DMS 273 (cell line): ENCODE measurements at regions not wholly inside any gene's neighbourhood (a gene's known extent, or its start where the extent isn't known, plus 50 kb on each side); places are given as distances from the start of the nearest gene placed in this dataset.

Experiments
- DNase-seq: peaks from one replicate; lab custom pipeline; 2025; ENCODE audit not compliant: unreplicated experiment; lab: John Stamatoyannopoulos, UW

DNA sequence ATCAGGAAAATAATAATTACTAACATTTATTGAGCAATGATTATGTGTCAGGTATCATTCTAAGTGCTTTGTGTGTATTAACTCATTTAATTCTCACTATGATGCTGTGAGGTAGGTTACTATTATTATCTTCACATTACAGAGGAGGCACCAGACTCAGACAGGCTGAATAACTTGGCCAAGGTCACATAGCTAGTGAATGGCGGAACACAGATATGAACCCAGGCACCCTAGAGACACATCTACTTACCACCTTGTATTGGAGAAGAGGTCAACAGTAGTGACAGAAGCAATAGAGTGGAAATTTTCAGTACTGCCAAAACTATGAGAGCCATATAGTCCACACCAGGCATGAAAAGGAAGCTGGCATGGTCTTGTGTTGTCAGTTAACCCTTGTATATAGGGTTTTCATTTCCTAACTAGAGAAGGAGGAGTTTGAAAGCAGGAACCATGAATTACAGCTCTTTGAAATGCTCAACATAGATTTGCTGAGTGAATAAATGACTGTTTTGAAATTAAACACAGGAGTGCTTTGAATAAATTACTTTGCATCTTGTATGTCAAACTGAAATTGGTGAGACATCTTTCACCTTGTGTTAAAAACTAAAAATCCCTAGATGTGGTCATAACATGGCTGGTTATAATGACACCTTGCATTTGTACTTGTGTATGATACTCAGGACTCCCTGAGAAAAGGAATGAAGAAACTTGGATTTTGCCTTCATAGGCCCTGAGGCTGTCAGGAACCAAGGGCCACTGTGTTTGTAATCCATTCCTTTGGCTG lies 71.8 kb downstream of the RTL9 start:
- no peak for DNase-seq

GRCh38 chrX:110432091-110432905 lies 73.7 kb downstream of the RTL9 start:
- peak; percentile 44 for DNase-seq

- no peak for DNase-seq
Measured at GRCh38 chrX:110432906-110433215, 74.2 kb downstream of the RTL9 start.

DNA sequence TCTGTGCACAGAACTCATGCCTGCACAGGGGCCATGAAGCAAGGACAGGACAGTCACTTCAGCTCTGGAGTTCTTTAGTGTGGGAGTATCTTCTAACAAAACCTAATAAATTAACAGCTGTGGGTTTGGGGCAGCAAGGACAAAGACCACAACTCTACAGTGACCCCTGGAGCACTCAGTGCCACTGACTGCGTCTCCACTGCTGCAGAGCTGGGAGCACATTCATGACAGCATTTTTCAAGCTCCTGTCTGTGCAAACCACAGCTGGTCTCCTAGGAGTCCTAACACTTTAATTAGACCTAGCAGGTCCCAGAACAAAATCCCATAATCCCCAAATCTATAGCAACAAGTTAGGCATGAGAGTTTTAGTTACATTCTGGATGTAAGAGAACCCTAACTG lies 76.5 kb downstream of the RTL9 start:
- no peak for DNase-seq

GRCh38 chrX:110436523-110436922 lies 77.9 kb downstream of the RTL9 start:
- DNase-seq, result no peak

DNA sequence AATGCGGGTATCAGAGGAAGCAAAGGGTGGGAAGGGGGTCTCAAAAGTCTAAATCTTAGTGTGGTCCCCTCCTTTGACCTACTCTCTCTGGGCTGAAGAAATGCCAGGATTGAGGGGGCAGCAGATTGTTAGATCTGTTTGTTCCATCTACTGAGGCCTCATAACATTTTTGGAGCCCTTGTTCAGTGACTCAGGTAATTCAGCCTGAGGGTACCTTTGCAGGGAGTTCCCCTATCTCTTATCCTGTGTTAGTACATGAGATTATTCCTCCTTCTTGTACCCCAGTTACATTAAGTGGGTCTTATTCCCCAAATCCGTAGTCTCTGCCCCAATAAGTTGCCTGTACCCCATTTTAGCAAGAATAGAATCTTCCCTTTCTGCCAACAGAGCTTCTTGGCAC lies 79.0 kb downstream of the RTL9 start:
- no peak for DNase-seq

DNA sequence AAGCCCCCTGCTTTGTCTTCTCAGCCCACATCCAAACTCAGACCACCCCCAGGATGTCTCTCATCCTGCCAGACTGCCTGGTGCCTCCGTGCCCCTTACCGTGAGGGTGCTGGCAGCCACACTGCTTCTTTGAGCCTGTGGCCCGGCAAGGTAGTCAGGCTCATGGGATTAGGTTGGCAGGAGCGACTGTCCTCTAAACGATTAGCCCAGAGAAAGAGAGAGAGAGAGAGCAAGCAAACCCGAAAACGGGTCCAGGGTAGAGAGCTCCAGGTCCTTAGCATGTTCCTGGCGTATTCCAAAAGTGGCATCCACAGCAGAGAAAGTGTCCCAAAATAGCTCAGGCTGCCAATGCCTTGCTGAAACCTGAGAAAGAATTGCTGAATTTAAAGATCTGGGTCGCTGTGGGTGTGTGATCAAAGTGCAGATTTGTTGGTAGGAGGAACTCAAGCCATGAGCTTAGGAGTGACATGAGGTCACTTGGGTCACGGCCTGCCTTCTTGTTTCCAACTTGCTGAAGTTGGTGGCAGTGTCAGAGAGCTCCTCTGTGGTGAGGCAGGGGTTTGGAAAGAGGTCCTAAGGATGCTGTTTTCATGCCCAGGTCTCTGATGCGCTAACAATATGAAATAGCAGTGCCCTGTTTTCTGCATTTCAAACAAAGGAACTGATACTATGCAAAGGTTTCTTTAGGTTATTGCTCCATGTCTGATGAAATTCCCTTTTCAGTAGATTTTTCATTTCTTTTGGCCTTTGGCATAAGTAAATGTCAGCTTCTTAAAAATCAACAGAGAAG lies 81.6 kb downstream of the RTL9 start:
- DNase-seq, result no peak

DNA sequence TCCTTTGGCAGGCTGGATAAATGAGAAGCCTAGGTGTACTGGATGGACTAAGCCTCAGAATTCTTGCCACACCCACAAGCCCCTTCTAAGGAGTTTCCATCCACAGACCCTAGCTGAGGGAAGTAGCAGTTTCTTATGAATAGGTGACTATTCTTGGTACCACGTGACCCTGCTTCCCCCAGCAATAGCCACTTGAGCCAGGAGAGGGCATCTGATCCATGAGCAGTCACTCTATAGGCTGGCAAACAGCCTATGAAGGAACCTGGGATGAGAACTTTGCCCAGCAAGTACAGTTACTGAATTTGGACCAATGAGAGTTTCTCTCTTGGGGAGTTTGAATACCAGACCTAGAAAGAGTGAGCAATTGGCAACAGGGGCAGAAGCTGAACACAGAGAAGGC lies 84.0 kb downstream of the RTL9 start:
- peak; percentile 79 for DNase-seq

DNA sequence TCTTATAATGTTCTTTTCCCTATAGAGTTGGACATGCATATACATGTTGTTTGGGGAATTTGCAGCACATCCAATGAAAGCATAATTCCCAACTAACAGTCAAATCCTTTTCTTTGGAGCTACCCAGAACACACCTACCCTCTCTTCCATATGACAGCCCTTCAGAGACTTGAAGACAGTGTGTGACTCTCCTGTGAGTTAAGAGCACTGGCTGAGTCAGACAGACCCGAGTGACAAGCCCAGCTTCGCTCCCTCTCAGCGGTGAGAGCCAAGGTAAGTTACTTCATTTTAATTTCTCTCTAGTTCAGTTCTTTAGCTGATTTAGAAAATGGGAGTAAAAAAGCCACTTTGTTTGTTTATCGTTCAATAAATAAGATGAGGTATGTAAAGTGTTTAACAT lies 86.3 kb downstream of the RTL9 start:
- no peak for DNase-seq

DNA sequence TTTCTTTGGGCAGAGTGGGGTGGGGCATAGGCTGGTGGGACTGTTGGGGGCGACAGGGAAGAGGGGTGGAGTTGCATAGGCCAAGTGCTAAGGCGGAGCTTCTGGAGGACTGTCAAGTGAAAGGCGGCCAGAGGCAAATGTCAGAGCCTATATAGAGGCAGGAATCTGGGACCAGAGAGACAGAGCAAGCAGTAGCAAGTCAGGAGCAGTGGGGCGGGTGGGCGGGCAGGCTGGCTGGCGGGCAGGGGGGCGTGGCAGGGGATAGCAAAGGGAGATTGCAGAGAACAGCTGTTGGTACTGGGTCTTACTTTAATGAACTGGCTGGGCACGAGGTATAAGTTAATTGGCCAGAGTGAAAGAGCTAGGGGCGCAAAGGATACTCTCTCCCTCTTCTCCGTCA lies 89.8 kb downstream of the RTL9 start:
- peak; percentile 16 for DNase-seq

- DNase-seq, result no peak
Measured at GRCh38 chrX:110449312-110449711, 90.7 kb downstream of the RTL9 start.

- peak; percentile 91 for DNase-seq
Measured at GRCh38 chrX:110450050-110450449, 91.4 kb downstream of the RTL9 start.

DNA sequence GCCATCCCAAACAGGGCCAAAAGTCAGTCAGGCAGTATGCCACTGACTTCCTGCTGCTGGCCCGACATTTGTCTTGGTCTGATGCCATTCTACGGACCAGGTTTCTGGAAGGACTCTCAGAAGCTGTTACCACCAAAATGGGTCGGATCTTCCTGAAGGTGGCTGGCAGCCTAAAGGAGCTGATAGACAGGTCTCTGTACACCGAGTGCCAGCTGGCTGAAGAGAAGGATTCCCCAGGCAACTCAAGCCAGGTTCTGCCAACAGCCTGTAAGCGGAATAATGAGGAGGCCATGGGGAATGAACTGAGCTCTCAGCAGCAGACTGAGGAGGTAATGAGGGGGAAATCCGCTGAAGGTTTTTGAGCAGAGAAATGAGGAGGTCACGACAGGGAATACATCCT lies 95.7 kb downstream of the RTL9 start:
- peak; percentile 12 for DNase-seq

DNA sequence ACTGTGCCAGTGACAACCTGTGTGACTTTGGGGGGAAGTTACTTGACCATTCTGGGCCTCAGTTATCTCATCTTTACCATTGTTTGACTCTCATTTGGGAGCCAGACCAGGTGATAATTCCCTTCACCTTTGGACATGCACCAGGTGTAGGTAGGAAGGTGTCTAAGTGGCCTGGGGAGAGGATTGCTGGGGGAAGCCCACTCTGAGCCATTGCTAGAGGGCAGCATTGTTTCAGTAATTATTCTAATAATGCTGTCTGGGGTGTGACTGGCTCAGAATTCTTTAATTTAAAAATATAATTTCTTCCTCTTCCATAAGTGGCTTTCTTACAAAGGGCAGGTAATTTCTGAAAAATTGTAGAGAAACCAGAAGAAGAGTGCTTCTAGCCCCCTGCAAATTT lies 104.3 kb downstream of the RTL9 start:
- DNase-seq, result peak; percentile 34

DNA sequence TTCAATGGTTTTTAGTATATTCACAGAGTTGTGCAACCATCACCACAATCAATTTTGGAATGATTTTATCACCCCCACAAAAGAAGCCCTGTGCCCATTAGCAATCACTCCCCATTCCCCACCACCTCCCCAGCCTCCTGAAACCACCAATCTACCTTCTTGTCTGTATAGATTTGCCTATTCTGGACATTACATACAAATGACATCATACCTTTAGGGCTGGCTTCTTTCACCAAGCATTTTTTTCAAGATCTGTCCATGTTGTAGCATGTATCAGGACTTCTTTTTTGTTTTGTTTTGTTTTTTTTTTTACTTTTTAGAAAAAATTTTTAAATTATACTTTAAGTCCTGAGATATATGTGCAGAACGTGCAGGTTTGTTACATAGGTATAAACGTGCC lies 108.1 kb downstream of the RTL9 start:
- no peak for DNase-seq

GRCh38 chrX:110472265-110472664 lies 113.6 kb downstream of the RTL9 start:
- DNase-seq, result no peak

DNA sequence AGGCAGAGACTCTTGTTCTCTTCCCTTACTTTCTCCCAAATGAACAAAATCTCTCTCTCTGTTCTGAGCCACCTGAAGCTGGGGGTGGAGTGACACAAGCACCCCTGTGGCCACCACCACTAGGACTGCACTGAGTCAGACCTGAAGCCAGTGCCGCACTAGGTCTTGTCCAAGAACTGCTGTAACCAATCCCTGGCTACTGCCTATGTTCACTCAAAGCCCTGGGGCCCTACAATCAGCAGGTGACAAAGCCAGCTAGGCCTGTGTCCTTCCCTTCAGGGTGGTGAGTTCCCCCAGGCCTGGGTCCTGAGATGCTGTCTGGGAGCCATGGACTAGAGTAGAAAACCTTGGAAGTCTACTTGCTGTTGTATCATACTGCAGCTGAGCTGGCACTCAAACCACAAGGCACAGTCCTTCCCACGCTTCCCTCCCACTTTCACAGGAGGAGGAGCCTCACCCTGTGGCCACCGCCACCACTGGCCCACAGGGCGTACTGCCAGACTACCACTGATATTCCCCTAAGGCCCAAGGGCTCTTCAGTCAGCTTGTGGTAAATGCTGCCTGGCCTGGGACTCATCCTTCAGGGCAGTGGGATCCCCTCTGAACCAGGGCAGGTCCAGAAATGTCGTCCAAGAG lies 119.1 kb downstream of the RTL9 start:
- no peak for DNase-seq

- no peak for DNase-seq
Measured at GRCh38 chrX:110491846-110492620, 133.4 kb downstream of the RTL9 start.

DNA sequence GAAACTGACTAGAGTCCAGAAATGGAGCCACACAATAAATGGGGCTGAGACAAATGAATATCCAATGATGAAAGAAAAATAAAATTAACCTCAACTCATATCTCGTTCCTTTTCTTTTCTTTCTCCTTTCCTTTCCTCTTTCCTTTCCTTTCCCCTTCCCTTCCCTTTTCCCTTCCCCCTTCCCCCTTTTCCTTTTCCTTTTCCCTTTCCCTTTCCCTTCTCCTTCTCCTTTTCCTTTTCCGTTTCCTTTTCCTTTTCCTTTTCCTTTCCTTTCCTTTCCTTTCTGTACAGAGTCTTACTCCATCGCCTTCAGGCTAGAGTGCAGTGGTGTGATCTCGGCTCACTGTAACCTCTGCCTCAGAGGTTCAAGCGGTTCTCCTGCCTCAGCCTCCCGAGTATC lies 146.3 kb downstream of the RTL9 start:
- DNase-seq, result no peak

DNA sequence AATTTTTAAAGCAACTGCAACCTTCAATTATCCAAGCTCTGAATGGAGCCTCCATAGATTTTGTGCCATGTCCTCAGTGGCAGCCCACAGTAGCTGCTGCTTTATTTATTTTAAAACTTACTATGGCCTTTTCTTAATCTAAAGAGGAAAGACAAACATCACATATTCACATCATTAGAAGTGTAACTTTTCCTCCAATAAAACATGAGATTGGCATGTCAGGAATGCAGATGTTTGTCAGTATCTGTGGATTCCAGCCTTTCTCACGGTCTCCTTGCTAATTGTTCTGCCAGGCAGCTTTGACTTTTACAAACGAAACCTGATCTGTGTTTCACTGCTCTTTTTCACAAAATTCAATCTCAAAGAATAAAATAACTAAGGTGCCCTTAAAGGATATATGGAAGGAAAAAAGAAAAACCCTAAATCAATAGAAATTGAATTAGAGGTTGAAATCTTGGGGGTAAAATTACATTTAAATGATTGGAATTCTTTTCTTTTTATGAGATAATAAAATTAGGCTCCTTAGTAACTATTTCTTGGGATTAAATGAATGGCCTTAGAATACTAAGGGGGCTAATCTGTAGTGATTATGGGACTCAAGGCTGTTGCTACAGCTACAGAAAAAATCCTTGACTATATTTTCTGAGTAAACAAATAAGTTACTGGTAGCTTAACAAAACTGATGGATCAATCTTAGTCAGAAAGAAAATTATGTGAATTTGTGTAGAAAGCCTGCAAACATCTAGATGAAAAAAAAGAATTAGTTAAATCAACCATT lies 151.3 kb downstream of the RTL9 start:
- DNase-seq, result no peak
